ENCODE measurements at regions not wholly inside any gene's neighbourhood (a gene's known extent, or its start where the extent isn't known, plus 50 kb on each side); places are given as distances from the start of the nearest gene placed in this dataset.
"Not testable (repeated sequence)": the region's sequence is repeated elsewhere in the genome, so short reads cannot be mapped to it uniquely, and the experiment has no call there.

- peaks cover 4% of the 10 kb centered on the region for H3K9me3 Mint-ChIP-seq
- ATAC-seq (replicated peaks; ENCODE audit: extremely low read depth, poor library complexity, severe bottlenecking) (no peak), DNase-seq (ENCODE audit: low spot score in 2 of 2) (no peak)
- no peaks in the 10 kb centered on the region for H3K27me3 Mint-ChIP-seq
- H3K36me3 Mint-ChIP-seq (ENCODE audit: insufficient read depth), result no peaks in the 10 kb centered on the region
- H3K4me1 Mint-ChIP-seq, result no peaks in the 10 kb centered on the region
- H3K4me3 Mint-ChIP-seq, result no peak overlapping the region
- no peak overlapping the region for H3K27ac Mint-ChIP-seq (ENCODE audit: low read depth)
Measured at GRCh38 chr3:159672728-159673688, 315.6 kb upstream of the IL12A start.

- ATAC-seq (replicated peaks; ENCODE audit: extremely low read depth, poor library complexity, severe bottlenecking) (no peak), DNase-seq (ENCODE audit: low spot score in 2 of 2) (no peak)
- H3K4me3 Mint-ChIP-seq, result no peak overlapping the region
- H3K27ac Mint-ChIP-seq (ENCODE audit: low read depth), result no peak overlapping the region
- peaks cover 6% of the 10 kb centered on the region for H3K9me3 Mint-ChIP-seq
- no peaks in the 10 kb centered on the region for H3K4me1 Mint-ChIP-seq
- H3K27me3 Mint-ChIP-seq, result no peaks in the 10 kb centered on the region
- H3K36me3 Mint-ChIP-seq (ENCODE audit: insufficient read depth), result no peaks in the 10 kb centered on the region
Measured at GRCh38 chr3:159674583-159674982, 314.1 kb upstream of the IL12A start.

GRCh38 chr3:159675285-159675684, 313.4 kb upstream of the IL12A start:
- no peaks in the 10 kb centered on the region for H3K4me1 Mint-ChIP-seq
- peaks cover 6% of the 10 kb centered on the region for H3K9me3 Mint-ChIP-seq
- no peak overlapping the region for H3K27ac Mint-ChIP-seq (ENCODE audit: low read depth)
- no peaks in the 10 kb centered on the region for H3K36me3 Mint-ChIP-seq (ENCODE audit: insufficient read depth)
- H3K4me3 Mint-ChIP-seq, result no peak overlapping the region
- no peaks in the 10 kb centered on the region for H3K27me3 Mint-ChIP-seq
- ATAC-seq (replicated peaks; ENCODE audit: extremely low read depth, poor library complexity, severe bottlenecking) (no peak), DNase-seq (ENCODE audit: low spot score in 2 of 2) (no peak)

GRCh38 chr3:159679900-159680299, 308.7 kb upstream of the IL12A start:
- H3K27ac Mint-ChIP-seq (ENCODE audit: low read depth), result no peak overlapping the region
- ATAC-seq (replicated peaks; ENCODE audit: extremely low read depth, poor library complexity, severe bottlenecking) (no peak), DNase-seq (ENCODE audit: low spot score in 2 of 2) (no peak)
- no peaks in the 10 kb centered on the region for H3K36me3 Mint-ChIP-seq (ENCODE audit: insufficient read depth)
- H3K4me3 Mint-ChIP-seq, result no peak overlapping the region
- H3K9me3 Mint-ChIP-seq, result peaks cover 18% of the 10 kb centered on the region
- H3K4me1 Mint-ChIP-seq, result no peaks in the 10 kb centered on the region
- no peaks in the 10 kb centered on the region for H3K27me3 Mint-ChIP-seq

- not testable (repeated sequence) for H3K4me3 Mint-ChIP-seq; DNase-seq (ENCODE audit: low spot score in 2 of 2); H3K4me1 Mint-ChIP-seq; H3K27me3 Mint-ChIP-seq; ATAC-seq (replicated peaks; ENCODE audit: extremely low read depth, poor library complexity, severe bottlenecking); H3K36me3 Mint-ChIP-seq (ENCODE audit: insufficient read depth); H3K27ac Mint-ChIP-seq (ENCODE audit: low read depth)
- peaks cover 18% of the 10 kb centered on the region for H3K9me3 Mint-ChIP-seq
Measured at GRCh38 chr3:159681717-159682116, 306.9 kb upstream of the IL12A start.

- H3K27ac Mint-ChIP-seq (ENCODE audit: low read depth), result no peak overlapping the region
- no peak for ATAC-seq (replicated peaks; ENCODE audit: extremely low read depth, poor library complexity, severe bottlenecking)
- H3K9me3 Mint-ChIP-seq, result peaks cover 18% of the 10 kb centered on the region
- no peak for DNase-seq (ENCODE audit: low spot score in 2 of 2)
- H3K27me3 Mint-ChIP-seq, result no peaks in the 10 kb centered on the region
- H3K4me3 Mint-ChIP-seq, result no peak overlapping the region
- no peaks in the 10 kb centered on the region for H3K36me3 Mint-ChIP-seq (ENCODE audit: insufficient read depth)
- no peaks in the 10 kb centered on the region for H3K4me1 Mint-ChIP-seq
Measured at GRCh38 chr3:159685801-159686200, 302.8 kb upstream of the IL12A start.

GRCh38 chr3:159693226-159693625, 295.4 kb upstream of the IL12A start:
- ATAC-seq (replicated peaks; ENCODE audit: extremely low read depth, poor library complexity, severe bottlenecking), result no peak
- DNase-seq (ENCODE audit: low spot score in 2 of 2), result no peak
- no peak overlapping the region for H3K4me3 Mint-ChIP-seq
- H3K27ac Mint-ChIP-seq (ENCODE audit: low read depth), result no peak overlapping the region
- peaks cover 8% of the 10 kb centered on the region for H3K9me3 Mint-ChIP-seq
- H3K4me1 Mint-ChIP-seq, result no peaks in the 10 kb centered on the region
- H3K36me3 Mint-ChIP-seq (ENCODE audit: insufficient read depth), result no peaks in the 10 kb centered on the region
- H3K27me3 Mint-ChIP-seq, result no peaks in the 10 kb centered on the region

- no peak overlapping the region for H3K27ac Mint-ChIP-seq (ENCODE audit: low read depth)
- DNase-seq (ENCODE audit: low spot score in 2 of 2), result no peak
- peaks cover 14% of the 10 kb centered on the region for H3K9me3 Mint-ChIP-seq
- ATAC-seq (replicated peaks; ENCODE audit: extremely low read depth, poor library complexity, severe bottlenecking), result no peak
- no peaks in the 10 kb centered on the region for H3K36me3 Mint-ChIP-seq (ENCODE audit: insufficient read depth)
- H3K27me3 Mint-ChIP-seq, result no peaks in the 10 kb centered on the region
- no peaks in the 10 kb centered on the region for H3K4me1 Mint-ChIP-seq
- H3K4me3 Mint-ChIP-seq, result no peak overlapping the region
Measured at GRCh38 chr3:159711560-159712333, 276.9 kb upstream of the IL12A start.

GRCh38 chr3:159721324-159721723, 267.3 kb upstream of the IL12A start:
- H3K27me3 Mint-ChIP-seq, result no peaks in the 10 kb centered on the region
- no peak overlapping the region for H3K4me3 Mint-ChIP-seq
- ATAC-seq (replicated peaks; ENCODE audit: extremely low read depth, poor library complexity, severe bottlenecking), result no peak
- H3K36me3 Mint-ChIP-seq (ENCODE audit: insufficient read depth), result no peaks in the 10 kb centered on the region
- no peak for DNase-seq (ENCODE audit: low spot score in 2 of 2)
- no peaks in the 10 kb centered on the region for H3K9me3 Mint-ChIP-seq
- no peaks in the 10 kb centered on the region for H3K4me1 Mint-ChIP-seq
- no peak overlapping the region for H3K27ac Mint-ChIP-seq (ENCODE audit: low read depth)

- Mint-ChIP-seq H3K27ac (ENCODE audit: low read depth) (no peak overlapping the region), H3K4me1 (no peaks in the 10 kb centered on the region), H3K27me3 (no peaks in the 10 kb centered on the region), H3K36me3 (ENCODE audit: insufficient read depth) (no peaks in the 10 kb centered on the region), H3K9me3 (no peaks in the 10 kb centered on the region), H3K4me3 (no peak overlapping the region)
- DNase-seq (ENCODE audit: low spot score in 2 of 2), result no peak
- ATAC-seq (replicated peaks; ENCODE audit: extremely low read depth, poor library complexity, severe bottlenecking), result no peak
Measured at GRCh38 chr3:159723295-159723694, 265.3 kb upstream of the IL12A start.

GRCh38 chr3:159724627-159725026, 264.0 kb upstream of the IL12A start:
- DNase-seq (ENCODE audit: low spot score in 2 of 2) (no peak), ATAC-seq (replicated peaks; ENCODE audit: extremely low read depth, poor library complexity, severe bottlenecking) (no peak)
- H3K27ac Mint-ChIP-seq (ENCODE audit: low read depth), result no peak overlapping the region

GRCh38 chr3:159726231-159726964, 262.2 kb upstream of the IL12A start:
- ATAC-seq (replicated peaks; ENCODE audit: extremely low read depth, poor library complexity, severe bottlenecking), result no peak

More at GRCh38 chr3:159724627-159725026, 264.0 kb upstream of the IL12A start:
- no peaks in the 10 kb centered on the region for H3K36me3 Mint-ChIP-seq (ENCODE audit: insufficient read depth)
- no peak overlapping the region for H3K4me3 Mint-ChIP-seq
- no peaks in the 10 kb centered on the region for H3K9me3 Mint-ChIP-seq
- H3K4me1 Mint-ChIP-seq, result no peaks in the 10 kb centered on the region
- no peaks in the 10 kb centered on the region for H3K27me3 Mint-ChIP-seq

More at GRCh38 chr3:159726231-159726964, 262.2 kb upstream of the IL12A start:
- no peak for DNase-seq (ENCODE audit: low spot score in 2 of 2)
- H3K27ac Mint-ChIP-seq (ENCODE audit: low read depth), result no peak overlapping the region
- no peaks in the 10 kb centered on the region for H3K36me3 Mint-ChIP-seq (ENCODE audit: insufficient read depth)
- no peak overlapping the region for H3K4me3 Mint-ChIP-seq
- H3K9me3 Mint-ChIP-seq, result no peaks in the 10 kb centered on the region
- no peaks in the 10 kb centered on the region for H3K4me1 Mint-ChIP-seq
- H3K27me3 Mint-ChIP-seq, result no peaks in the 10 kb centered on the region

All from central memory CD8-positive, alpha-beta T cell (primary cell).